ENCODE measurements at regions not wholly inside any gene's neighbourhood (a gene's known extent, or its start where the extent isn't known, plus 50 kb on each side); places are given as distances from the start of the nearest gene placed in this dataset.
A peak's percentile ranks its signal among the peaks of the same experiment; 100 is the strongest.

DNA sequence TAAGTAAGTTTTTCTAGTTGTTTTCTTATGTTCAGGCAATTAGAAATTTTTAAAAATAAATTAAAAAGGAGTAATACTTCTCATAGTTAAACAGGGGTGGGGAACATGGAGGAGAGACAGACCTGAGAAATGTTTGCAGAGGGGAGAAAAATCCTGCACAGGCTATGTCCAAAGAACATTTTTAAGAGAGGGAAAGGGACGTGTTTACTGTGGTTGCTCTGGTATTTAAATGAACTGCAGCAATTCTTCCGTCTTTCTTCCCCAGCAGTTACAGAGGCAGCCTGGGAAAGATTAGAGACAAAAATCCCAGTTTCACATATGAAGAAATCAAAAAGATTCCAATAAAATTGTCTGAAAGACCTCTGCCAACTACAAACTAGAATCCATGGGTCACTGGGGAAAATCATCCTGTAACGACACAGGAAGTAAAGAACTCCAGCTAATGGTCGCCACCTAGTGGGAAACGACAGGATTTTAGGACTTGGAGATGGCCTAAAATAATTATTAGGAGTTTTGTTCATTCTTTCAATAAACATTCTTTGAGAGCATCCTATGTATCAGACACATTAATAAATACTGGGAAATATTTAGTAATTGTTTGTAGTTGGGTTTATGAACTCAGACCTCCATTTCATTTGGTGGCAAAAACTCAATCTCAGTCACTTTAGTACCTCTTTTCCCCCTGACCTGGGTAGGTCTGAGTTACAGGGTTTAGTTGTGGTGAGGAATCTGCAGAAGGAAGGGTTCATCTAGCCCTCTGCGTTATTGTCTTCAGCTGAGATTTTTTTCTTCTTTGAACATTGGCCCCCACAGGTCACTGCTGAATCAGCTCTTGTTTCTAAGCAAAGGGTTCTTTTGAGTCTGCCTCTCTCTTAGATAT, 69.9 kb upstream of the GOLIM4 start:
- TF ChIP-seq, protein P1, sequence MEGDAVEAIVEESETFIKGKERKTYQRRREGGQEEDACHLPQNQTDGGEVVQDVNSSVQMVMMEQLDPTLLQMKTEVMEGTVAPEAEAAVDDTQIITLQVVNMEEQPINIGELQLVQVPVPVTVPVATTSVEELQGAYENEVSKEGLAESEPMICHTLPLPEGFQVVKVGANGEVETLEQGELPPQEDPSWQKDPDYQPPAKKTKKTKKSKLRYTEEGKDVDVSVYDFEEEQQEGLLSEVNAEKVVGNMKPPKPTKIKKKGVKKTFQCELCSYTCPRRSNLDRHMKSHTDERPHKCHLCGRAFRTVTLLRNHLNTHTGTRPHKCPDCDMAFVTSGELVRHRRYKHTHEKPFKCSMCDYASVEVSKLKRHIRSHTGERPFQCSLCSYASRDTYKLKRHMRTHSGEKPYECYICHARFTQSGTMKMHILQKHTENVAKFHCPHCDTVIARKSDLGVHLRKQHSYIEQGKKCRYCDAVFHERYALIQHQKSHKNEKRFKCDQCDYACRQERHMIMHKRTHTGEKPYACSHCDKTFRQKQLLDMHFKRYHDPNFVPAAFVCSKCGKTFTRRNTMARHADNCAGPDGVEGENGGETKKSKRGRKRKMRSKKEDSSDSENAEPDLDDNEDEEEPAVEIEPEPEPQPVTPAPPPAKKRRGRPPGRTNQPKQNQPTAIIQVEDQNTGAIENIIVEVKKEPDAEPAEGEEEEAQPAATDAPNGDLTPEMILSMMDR (IDR thresholded peaks at IDR 0.05) = peak; percentile 86
- H3K4me3 Mint-ChIP-seq = peak overlapping the region; percentile 63; the same call in 1 of the 2 replicates
- H3K9me3 Mint-ChIP-seq = no peaks in the 10 kb centered on the region

DNA sequence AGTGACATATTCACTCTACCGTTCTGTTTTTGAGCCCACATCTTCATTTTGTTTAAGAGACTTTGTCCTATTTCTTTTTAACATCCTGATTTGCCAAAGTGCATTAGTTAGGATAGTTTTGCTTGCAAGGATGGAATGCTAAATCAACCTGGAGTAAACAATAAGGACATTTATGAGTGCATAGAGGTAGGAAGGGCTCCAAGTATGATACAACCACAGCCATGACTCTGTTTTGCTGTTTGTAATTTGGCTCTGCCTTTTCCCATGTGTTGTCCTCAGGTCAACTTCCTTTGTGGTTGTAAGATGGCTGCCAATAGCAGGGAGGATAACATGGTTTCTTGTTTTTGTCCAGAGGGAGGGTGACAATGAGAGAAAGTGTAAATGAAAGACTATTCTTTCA, 66.4 kb upstream of the GOLIM4 start:
- TF ChIP-seq, protein P1 (IDR thresholded peaks at IDR 0.05) = no peak
- no peak for DNase-seq
- no peak overlapping the region for H3K27ac Mint-ChIP-seq
- no peaks in the 10 kb centered on the region for H3K36me3 Mint-ChIP-seq (ENCODE audit: low read depth)
- no peak overlapping the region for H3K4me3 Mint-ChIP-seq
- H3K27me3 Mint-ChIP-seq (ENCODE audit: insufficient read depth) = peaks cover 8% of the 10 kb centered on the region
- H3K4me1 Mint-ChIP-seq (ENCODE audit: low read depth) = peaks cover 22% of the 10 kb centered on the region
- no peaks in the 10 kb centered on the region for H3K9me3 Mint-ChIP-seq

More for the DNA sequence above, 69.9 kb upstream of the GOLIM4 start:
- Mint-ChIP-seq H3K27me3 (ENCODE audit: insufficient read depth) (peaks cover 4% of the 10 kb centered on the region; the same call in 1 of the 2 replicates), H3K27ac (peak overlapping the region; percentile 63), H3K4me1 (ENCODE audit: low read depth) (peaks cover 24% of the 10 kb centered on the region), H3K36me3 (ENCODE audit: low read depth) (no peaks in the 10 kb centered on the region)
- DNase-seq = peak; percentile 70

DNA sequence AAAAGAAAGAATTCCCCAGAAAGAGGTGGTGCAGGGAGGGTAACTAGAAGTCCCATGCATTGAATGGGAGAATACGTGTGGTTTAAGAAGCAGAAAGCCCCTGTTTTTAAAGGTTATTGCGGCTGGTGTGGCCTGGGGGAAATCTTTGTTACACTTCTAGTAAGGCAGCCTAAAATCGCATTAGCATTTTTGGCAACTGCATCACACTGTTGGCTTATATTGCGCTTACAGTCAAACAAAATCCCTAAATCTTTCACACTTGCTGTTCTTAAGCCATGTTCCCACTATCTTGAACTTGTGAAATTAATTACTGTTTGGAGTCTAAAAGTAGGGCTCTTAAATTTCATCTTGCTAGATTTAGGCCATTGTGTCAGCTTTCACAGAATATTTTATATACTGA, 66.0 kb upstream of the GOLIM4 start:
- peaks cover 22% of the 10 kb centered on the region for H3K4me1 Mint-ChIP-seq (ENCODE audit: low read depth)
- no peak overlapping the region for H3K4me3 Mint-ChIP-seq
- DNase-seq = no peak
- TF ChIP-seq, protein P1 (IDR thresholded peaks at IDR 0.05) = no peak
- no peaks in the 10 kb centered on the region for H3K9me3 Mint-ChIP-seq
- no peak overlapping the region for H3K27ac Mint-ChIP-seq
- no peaks in the 10 kb centered on the region for H3K36me3 Mint-ChIP-seq (ENCODE audit: low read depth)
- peaks cover 8% of the 10 kb centered on the region for H3K27me3 Mint-ChIP-seq (ENCODE audit: insufficient read depth)

DNA sequence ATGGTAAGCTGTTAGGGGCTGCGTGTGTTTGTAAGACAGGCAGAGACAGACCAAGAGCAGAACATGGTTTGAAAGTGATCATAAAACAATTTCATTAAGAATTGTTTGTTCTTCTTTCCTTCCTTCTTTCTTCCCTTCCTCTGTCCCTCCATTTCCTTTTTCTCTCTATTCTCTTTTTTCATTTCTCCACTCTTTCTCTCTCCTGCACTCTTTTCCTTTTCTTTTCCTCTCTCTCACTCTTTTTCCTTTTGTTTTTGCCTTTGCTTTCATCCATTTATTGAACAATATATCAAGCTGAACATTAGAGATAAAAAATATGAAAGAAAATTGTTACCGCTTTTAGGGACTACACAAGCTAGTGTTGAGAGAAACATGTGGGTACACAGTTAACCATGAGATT, 62.2 kb upstream of the GOLIM4 start:
- no peaks in the 10 kb centered on the region for H3K9me3 Mint-ChIP-seq
- no peaks in the 10 kb centered on the region for H3K36me3 Mint-ChIP-seq (ENCODE audit: low read depth)
- H3K27ac Mint-ChIP-seq = no peak overlapping the region
- H3K4me1 Mint-ChIP-seq (ENCODE audit: low read depth) = peaks cover 6% of the 10 kb centered on the region; the same call in 1 of the 2 replicates
- no peak overlapping the region for H3K4me3 Mint-ChIP-seq
- H3K27me3 Mint-ChIP-seq (ENCODE audit: insufficient read depth) = peaks cover 8% of the 10 kb centered on the region
- TF ChIP-seq, protein P1 (IDR thresholded peaks at IDR 0.05) = no peak
- no peak for DNase-seq

DNA sequence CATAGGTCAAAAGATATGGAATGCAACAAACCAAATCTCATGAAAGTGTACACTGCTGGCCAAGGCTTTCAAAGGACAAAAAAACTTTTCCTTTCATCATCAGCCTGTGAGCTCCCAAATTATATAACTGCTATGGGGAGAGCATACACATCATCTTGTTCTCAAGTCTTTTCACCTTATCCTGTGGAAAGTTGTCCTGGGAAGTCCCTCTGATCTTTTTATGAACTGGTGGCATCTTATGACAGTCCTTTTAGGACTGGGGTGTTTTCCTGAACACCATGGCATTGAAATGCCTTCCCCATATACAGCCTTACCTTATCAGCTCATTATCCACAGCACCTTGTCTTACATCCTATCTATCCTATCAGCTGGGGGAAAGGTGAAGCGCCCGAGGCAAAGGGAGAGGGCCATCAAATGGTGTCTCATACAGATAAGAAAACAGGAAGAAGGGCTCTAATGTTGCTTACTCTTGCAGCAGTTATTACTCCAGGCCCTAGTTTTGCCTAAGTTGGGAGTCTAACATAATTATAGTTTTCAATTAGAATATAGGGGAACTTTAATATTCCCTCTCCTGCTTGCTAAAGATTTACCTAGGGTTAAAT, 61.5 kb upstream of the GOLIM4 start:
- Mint-ChIP-seq H3K4me3 (no peak overlapping the region), H3K27ac (no peak overlapping the region), H3K27me3 (ENCODE audit: insufficient read depth) (peaks cover 8% of the 10 kb centered on the region), H3K9me3 (peaks cover 3% of the 10 kb centered on the region), H3K4me1 (ENCODE audit: low read depth) (peaks cover 4% of the 10 kb centered on the region; the same call in 1 of the 2 replicates), H3K36me3 (ENCODE audit: low read depth) (peaks cover 2% of the 10 kb centered on the region; the same call in 1 of the 2 replicates)
- TF ChIP-seq, protein P1 (IDR thresholded peaks at IDR 0.05) = no peak
- DNase-seq = no peak
